ENCODE measurements at regions not wholly inside any gene's neighbourhood (a gene's known extent, or its start where the extent isn't known, plus 50 kb on each side); places are given as distances from the start of the nearest gene placed in this dataset.

GRCh38 chr5:135262364-135262763 lies 136.7 kb downstream of the MACROH2A1 start:
- TF ChIP-seq EP300 (IDR thresholded peaks at IDR 0.05) (no peak), CTCF (IDR thresholded peaks at IDR 0.05) (no peak), POLR2A (IDR thresholded peaks at IDR 0.05) (no peak), POLR2AphosphoS5 (IDR thresholded peaks at IDR 0.05) (no peak)

Measured in gastroesophageal sphincter (tissue), 3 donors.